Activated CD4-positive, alpha-beta memory T cell treated with anti-CD3 and anti-CD28 coated beads for 36 hours (primary cell): ENCODE measurements at regions not wholly inside any gene's neighbourhood (a gene's known extent, or its start where the extent isn't known, plus 50 kb on each side); places are given as distances from the start of the nearest gene placed in this dataset.
"Not testable (repeated sequence)": the region's sequence is repeated elsewhere in the genome, so short reads cannot be mapped to it uniquely, and the experiment has no call there.

Experiments used
- CTCF ChIA-PET: fragments of 350-600 bp; sonication (Branson Sonifier 250); formaldehyde crosslinking; loops from one replicate; lab custom pipeline; 2021; ENCODE audit warnings: antibody characterized with exemption, inconsistent platforms; lab: Charles Lee
- POLR2A ChIA-PET: fragments of 350-600 bp; sonication (Branson Sonifier 250); formaldehyde crosslinking; loops from one replicate; lab custom pipeline; 2021; ENCODE audit warnings: antibody characterized with exemption; lab: Charles Lee
- DNase-seq: peaks from one replicate; pipeline ENCODE4 v3.0.0-alpha.2; 2020
- H3K27ac Mint-ChIP-seq: one replicate; pipeline ENCODE4 v1.8.0; 2021; ENCODE audit warnings: mixed read lengths
- H3K27me3 Mint-ChIP-seq: one replicate; pipeline ENCODE4 v1.8.0; 2021; ENCODE audit warnings: mixed read lengths
- H3K36me3 Mint-ChIP-seq: one replicate; pipeline ENCODE4 v1.8.0; 2021; ENCODE audit warnings: mixed read lengths
- H3K4me1 Mint-ChIP-seq: one replicate; pipeline ENCODE4 v1.8.0; 2021; ENCODE audit warnings: low read depth, mixed read lengths
- H3K4me3 Mint-ChIP-seq: one replicate; pipeline ENCODE4 v1.8.0; 2021; ENCODE audit warnings: mild to moderate bottlenecking, mixed read lengths
- H3K9me3 Mint-ChIP-seq: one replicate; pipeline ENCODE4 v1.8.0; 2021; ENCODE audit warnings: mixed read lengths
- intact Hi-C: fragments of 100-400 bp; cut with micrococcal nuclease; formaldehyde crosslinking; loops from one replicate; pipeline ENCODE4 v1.15.1; 2023

GRCh38 chr9:85487872-85488271 lies 253.9 kb downstream of the AGTPBP1 start:
- CTCF ChIA-PET, result no interaction called here
- no peaks in the 10 kb centered on the region for H3K4me1 Mint-ChIP-seq
- no peak for DNase-seq
- peaks cover 9% of the 10 kb centered on the region for H3K27me3 Mint-ChIP-seq
- POLR2A ChIA-PET, result no interaction called here
- H3K27ac Mint-ChIP-seq, result no peak overlapping the region
- no peaks in the 10 kb centered on the region for H3K9me3 Mint-ChIP-seq
- no peak overlapping the region for H3K4me3 Mint-ChIP-seq
- no peaks in the 10 kb centered on the region for H3K36me3 Mint-ChIP-seq
- intact Hi-C loops, result no loop called here

- intact Hi-C loops, result no loop called here
- Mint-ChIP-seq H3K4me1 (no peaks in the 10 kb centered on the region), H3K4me3 (no peak overlapping the region), H3K9me3 (no peaks in the 10 kb centered on the region), H3K27ac (no peak overlapping the region), H3K36me3 (no peaks in the 10 kb centered on the region), H3K27me3 (peaks cover 13% of the 10 kb centered on the region)
- ChIA-PET CTCF (no interaction called here), POLR2A (no interaction called here)
- no peak for DNase-seq
Measured at GRCh38 chr9:85484235-85484634, 257.5 kb downstream of the AGTPBP1 start.

DNA sequence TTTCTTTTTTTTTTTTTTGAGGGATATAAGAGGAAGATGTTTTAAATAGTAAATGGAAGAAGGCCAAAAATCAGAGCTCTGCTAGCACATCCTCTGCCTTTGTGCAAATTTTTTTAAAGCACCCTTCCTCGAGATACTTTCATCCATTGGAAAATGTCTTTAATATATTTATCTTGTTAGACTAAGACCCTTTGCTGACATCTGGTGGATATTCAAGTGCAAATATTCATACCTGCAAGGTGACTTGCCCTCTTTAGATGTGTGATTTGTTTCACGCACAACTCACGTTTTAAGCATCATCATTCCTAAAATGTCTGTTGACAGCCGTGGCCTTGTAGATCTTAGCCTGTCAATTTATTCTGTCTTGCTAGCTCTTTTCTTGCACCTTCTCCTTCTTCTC lies 258.5 kb downstream of the AGTPBP1 start:
- Mint-ChIP-seq H3K27me3 (peaks cover 13% of the 10 kb centered on the region), H3K36me3 (no peaks in the 10 kb centered on the region), H3K4me3 (no peak overlapping the region), H3K27ac (no peak overlapping the region), H3K4me1 (no peaks in the 10 kb centered on the region), H3K9me3 (no peaks in the 10 kb centered on the region)
- no peak for DNase-seq
- intact Hi-C loops, result no loop called here
- ChIA-PET CTCF (no interaction called here), POLR2A (no interaction called here)

GRCh38 chr9:85479305-85479704 lies 262.4 kb downstream of the AGTPBP1 start:
- DNase-seq, result no peak
- Mint-ChIP-seq H3K27ac (no peak overlapping the region), H3K4me1 (no peaks in the 10 kb centered on the region), H3K4me3 (no peak overlapping the region), H3K9me3 (peaks cover 9% of the 10 kb centered on the region), H3K27me3 (peaks cover 13% of the 10 kb centered on the region), H3K36me3 (no peaks in the 10 kb centered on the region)
- ChIA-PET POLR2A (no interaction called here), CTCF (no interaction called here)
- intact Hi-C loops, result no loop called here

GRCh38 chr9:85478847-85479246 lies 262.9 kb downstream of the AGTPBP1 start:
- H3K9me3 Mint-ChIP-seq, result peaks cover 9% of the 10 kb centered on the region
- intact Hi-C loops, result no loop called here
- DNase-seq, result no peak
- ChIA-PET CTCF (no interaction called here), POLR2A (no interaction called here)
- H3K27me3 Mint-ChIP-seq, result peaks cover 12% of the 10 kb centered on the region
- no peak overlapping the region for H3K4me3 Mint-ChIP-seq
- no peaks in the 10 kb centered on the region for H3K36me3 Mint-ChIP-seq
- no peaks in the 10 kb centered on the region for H3K4me1 Mint-ChIP-seq
- no peak overlapping the region for H3K27ac Mint-ChIP-seq

- H3K27ac Mint-ChIP-seq, POLR2A ChIA-PET, H3K4me1 Mint-ChIP-seq, DNase-seq, H3K4me3 Mint-ChIP-seq, H3K36me3 Mint-ChIP-seq, H3K27me3 Mint-ChIP-seq, H3K9me3 Mint-ChIP-seq, intact Hi-C loops, CTCF ChIA-PET: not testable (repeated sequence)
Measured at GRCh38 chr9:85474896-85475295, 266.9 kb downstream of the AGTPBP1 start.

- no peak overlapping the region for H3K27ac Mint-ChIP-seq
- CTCF ChIA-PET, result no interaction called here
- H3K27me3 Mint-ChIP-seq, result peaks cover 1% of the 10 kb centered on the region
- peaks cover 9% of the 10 kb centered on the region for H3K9me3 Mint-ChIP-seq
- POLR2A ChIA-PET, result no interaction called here
- DNase-seq, result no peak
- H3K36me3 Mint-ChIP-seq, result no peaks in the 10 kb centered on the region
- no peaks in the 10 kb centered on the region for H3K4me1 Mint-ChIP-seq
- intact Hi-C loops, result no loop called here
- H3K4me3 Mint-ChIP-seq, result no peak overlapping the region
Measured at GRCh38 chr9:85471791-85472190, 270.0 kb downstream of the AGTPBP1 start.

GRCh38 chr9:85469041-85469440 lies 272.7 kb downstream of the AGTPBP1 start:
- Mint-ChIP-seq H3K27ac (no peak overlapping the region), H3K9me3 (no peaks in the 10 kb centered on the region), H3K4me3 (no peak overlapping the region), H3K36me3 (no peaks in the 10 kb centered on the region), H3K4me1 (no peaks in the 10 kb centered on the region), H3K27me3 (peaks cover 1% of the 10 kb centered on the region)
- DNase-seq, result no peak
- ChIA-PET POLR2A (no interaction called here), CTCF (no interaction called here)
- intact Hi-C loops, result no loop called here

GRCh38 chr9:85466834-85467233 lies 274.9 kb downstream of the AGTPBP1 start:
- Mint-ChIP-seq H3K27me3 (peaks cover 1% of the 10 kb centered on the region), H3K4me3 (no peak overlapping the region), H3K27ac (no peak overlapping the region), H3K36me3 (no peaks in the 10 kb centered on the region), H3K9me3 (no peaks in the 10 kb centered on the region), H3K4me1 (no peaks in the 10 kb centered on the region)
- POLR2A ChIA-PET, result no interaction called here
- CTCF ChIA-PET, result no interaction called here
- DNase-seq, result no peak
- intact Hi-C loops, result no loop called here

GRCh38 chr9:85458114-85458864 lies 283.5 kb downstream of the AGTPBP1 start:
- H3K27me3 Mint-ChIP-seq, H3K4me3 Mint-ChIP-seq, H3K9me3 Mint-ChIP-seq, POLR2A ChIA-PET, H3K36me3 Mint-ChIP-seq, H3K27ac Mint-ChIP-seq, DNase-seq, H3K4me1 Mint-ChIP-seq, CTCF ChIA-PET, intact Hi-C loops: not testable (repeated sequence)

DNA sequence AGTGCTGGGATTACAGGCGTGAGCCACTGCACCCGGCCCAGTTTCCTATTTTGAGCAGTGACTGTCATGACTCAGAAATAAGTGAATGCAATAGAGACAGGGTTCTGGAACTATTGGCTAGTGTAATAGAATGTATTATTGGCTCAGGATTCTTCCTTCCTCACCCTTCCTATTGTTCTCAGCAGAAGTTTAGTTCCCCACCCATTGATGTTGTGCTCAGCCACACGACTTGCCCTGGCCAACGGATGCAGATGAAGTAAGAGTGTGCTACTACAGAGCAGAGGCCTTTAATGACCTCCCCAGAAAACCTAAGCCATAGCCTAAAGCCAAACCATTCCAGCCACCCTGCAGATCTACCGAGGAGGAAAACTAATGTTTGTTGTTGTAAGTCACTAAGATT lies 287.9 kb downstream of the AGTPBP1 start:
- Mint-ChIP-seq H3K36me3 (no peaks in the 10 kb centered on the region), H3K27ac (no peak overlapping the region), H3K9me3 (no peaks in the 10 kb centered on the region), H3K4me1 (no peaks in the 10 kb centered on the region), H3K27me3 (peaks cover 11% of the 10 kb centered on the region), H3K4me3 (no peak overlapping the region)
- intact Hi-C loops, result no loop called here
- CTCF ChIA-PET, result no interaction called here
- POLR2A ChIA-PET, result interaction anchor here (0.6 kb wide), 1 partner anchor 16 kb away, joined by 5 read pairs; no protein-coding TSS in a partner anchor
- no peak for DNase-seq

GRCh38 chr9:85452841-85453240 lies 288.9 kb downstream of the AGTPBP1 start:
- no peak overlapping the region for H3K27ac Mint-ChIP-seq
- ChIA-PET POLR2A (no interaction called here), CTCF (no interaction called here)
- no peaks in the 10 kb centered on the region for H3K4me1 Mint-ChIP-seq
- no peaks in the 10 kb centered on the region for H3K9me3 Mint-ChIP-seq
- intact Hi-C loops, result no loop called here
- DNase-seq, result no peak
- peaks cover 11% of the 10 kb centered on the region for H3K27me3 Mint-ChIP-seq
- no peaks in the 10 kb centered on the region for H3K36me3 Mint-ChIP-seq
- H3K4me3 Mint-ChIP-seq, result no peak overlapping the region

- Mint-ChIP-seq H3K9me3 (peaks cover 5% of the 10 kb centered on the region), H3K36me3 (no peaks in the 10 kb centered on the region), H3K27me3 (peaks cover 11% of the 10 kb centered on the region), H3K4me1 (no peaks in the 10 kb centered on the region), H3K4me3 (no peak overlapping the region), H3K27ac (no peak overlapping the region)
- POLR2A ChIA-PET, result no interaction called here
- CTCF ChIA-PET, result no interaction called here
- DNase-seq, result no peak
- intact Hi-C loops, result no loop called here
Measured at GRCh38 chr9:85451680-85452079, 290.1 kb downstream of the AGTPBP1 start.
